K562 (cell line): ENCODE measurements at regions not wholly inside any gene's neighbourhood (a gene's known extent, or its start where the extent isn't known, plus 50 kb on each side); places are given as distances from the start of the nearest gene placed in this dataset.

Experiments used
- BMI1 ChIP-seq: fragments of 150-350 bp; IDR thresholded peaks from 2 replicates; pipeline ENCODE4 v1.6.1; 2014; ENCODE audit warnings: low read length
- CCNT2 ChIP-seq: IDR thresholded peaks from 2 replicates; pipeline ENCODE4 v1.6.1; 2011; ENCODE audit warnings: borderline replicate concordance, low read depth, mild to moderate bottlenecking, moderate library complexity, mixed read lengths, low read length; ENCODE audit not compliant: insufficient read length; ENCODE audit errors: extremely low read depth
- HMGXB4 ChIP-seq: sonication (generic); formaldehyde crosslinking; IDR thresholded peaks from 2 replicates; pipeline ENCODE4 v1.8.1; 2023; ENCODE audit warnings: mild to moderate bottlenecking, missing genetic modification reagents
- ILK ChIP-seq: fragments of 450-650 bp; IDR thresholded peaks from 2 replicates; pipeline ENCODE4 v1.6.1; 2016; ENCODE audit warnings: missing genetic modification characterization, low read depth, mild to moderate bottlenecking, missing compliant biosample characterization, moderate library complexity, borderline replicate concordance
- NELFE ChIP-seq: IDR thresholded peaks from 2 replicates; pipeline ENCODE4 v1.6.1; 2011; ENCODE audit warnings: mild to moderate bottlenecking; ENCODE audit not compliant: insufficient read depth, insufficient read length
- PHF20 ChIP-seq: fragments of 450-650 bp; IDR thresholded peaks from 2 replicates; pipeline ENCODE4 v1.6.1; 2018; ENCODE audit not compliant: partially characterized antibody
- POLR2G ChIP-seq: fragments of 200-400 bp; formaldehyde crosslinking; IDR thresholded peaks from 2 replicates; pipeline ENCODE4 v1.6.1; 2017; ENCODE audit warnings: low read depth, mild to moderate bottlenecking, antibody characterized with exemption, low read length, moderate library complexity
- RNF219 ChIP-seq: fragments of 250-450 bp; sonication (Bioruptor Pico); IDR thresholded peaks from 2 replicates; pipeline ENCODE4 v1.5.0; 2022; ENCODE audit warnings: mild to moderate bottlenecking
- SOX6 ChIP-seq: fragments of 450-650 bp; IDR thresholded peaks from 2 replicates; pipeline ENCODE4 v1.6.1; 2014; ENCODE audit warnings: mild to moderate bottlenecking
- SUPT5H ChIP-seq: fragments of 450-650 bp; IDR thresholded peaks from 2 replicates; pipeline ENCODE4 v1.6.1; 2016
- TBL1XR1 ChIP-seq, 2 experiments: IDR thresholded peaks; 2 replicates each; pipeline ENCODE4 v1.6.1; 2012; ENCODE audit warnings: improper control_type of control experiment in 2 of 2, low read length in 2 of 2, mild to moderate bottlenecking in 1 of 2
- ZC3H8 ChIP-seq: fragments of 450-650 bp; IDR thresholded peaks from 2 replicates; pipeline ENCODE4 v1.6.1; 2017
- ZNF197 ChIP-seq: fragments of 200-800 bp; sonication (Bioruptor generic); IDR thresholded peaks from 2 replicates; pipeline ENCODE4 v1.6.1; 2016; ENCODE audit warnings: low read depth, missing genetic modification characterization, missing compliant biosample characterization

- TF ChIP-seq RNF219 (CRISPR knock-in tag), result no peak
- no peak for TF ChIP-seq BMI1
- no peak for TF ChIP-seq CCNT2
- no peak for TF ChIP-seq ILK
- TF ChIP-seq ZC3H8, result no peak
- no peak for TF ChIP-seq NELFE
- TF ChIP-seq PHF20, result no peak
- no peak for TF ChIP-seq SOX6
- TF ChIP-seq POLR2G, result no peak
- TF ChIP-seq HMGXB4 (CRISPR knock-in tag), result no peak
- TF ChIP-seq SUPT5H, result no peak
- no peak for TF ChIP-seq TBL1XR1 (IDR thresholded peaks at IDR 0.05; ENCODE audit: low read length in 2 of 2)
- TF ChIP-seq ZNF197 (CRISPR knock-in tag), result no peak
These were observed 341.3 kb upstream of the THBS1 start (continued) for GRCh38 chr15:39239562-39239961.
